ENCODE measurements at regions not wholly inside any gene's neighbourhood (a gene's known extent, or its start where the extent isn't known, plus 50 kb on each side); places are given as distances from the start of the nearest gene placed in this dataset.

- H3K4me3 ChIP-seq (ENCODE audit: low read depth in 1 of 3, low read length in 3 of 3) = no peak overlapping the region
- 74 to 80% (median 78%) methylated on average over 3 of the region's 3 CpGs for WGBS, 3 donors
- no peaks in the 10 kb centered on the region for H3K27me3 ChIP-seq (ENCODE audit: control insufficient read depth in 3 of 3, insufficient read depth in 3 of 3, low read length in 3 of 3)
- DNase-seq = no peak
- H3K36me3 ChIP-seq (ENCODE audit: control insufficient read depth in 3 of 3, insufficient read depth in 2 of 3, low read depth in 1 of 3, low read length in 3 of 3) = no peaks in the 10 kb centered on the region
- H3K9me3 ChIP-seq (ENCODE audit: control insufficient read depth in 2 of 2, insufficient read depth in 1 of 2, low read depth in 1 of 2, low read length in 1 of 2) = peaks cover 0 to 4% of the 10 kb centered on the region in 2 donors
- peak overlapping the region in 1 of 3 donors; percentile 26 for H3K27ac ChIP-seq (ENCODE audit: low read depth in 1 of 3, low read length in 2 of 3)
- peaks cover 0 to 3% (median 0%) of the 10 kb centered on the region in 3 donors for H3K4me1 ChIP-seq (ENCODE audit: control insufficient read depth in 3 of 3, insufficient read depth in 2 of 3, low read depth in 1 of 3, low read length in 2 of 3)
- no peak for FAIRE-seq
Measured at GRCh38 chr5:39648085-39648847, 223.5 kb upstream of the DAB2 start.

GRCh38 chr5:39640552-39640951 lies 215.8 kb upstream of the DAB2 start:
- FAIRE-seq = no peak

GRCh38 chr5:39639618-39640089 lies 214.9 kb upstream of the DAB2 start:
- no peak overlapping the region for H3K27ac ChIP-seq (ENCODE audit: low read depth in 1 of 3, low read length in 2 of 3)
- H3K27me3 ChIP-seq (ENCODE audit: control insufficient read depth in 3 of 3, insufficient read depth in 3 of 3, low read length in 3 of 3) = no peaks in the 10 kb centered on the region
- H3K36me3 ChIP-seq (ENCODE audit: control insufficient read depth in 3 of 3, insufficient read depth in 2 of 3, low read depth in 1 of 3, low read length in 3 of 3) = no peaks in the 10 kb centered on the region
- H3K4me3 ChIP-seq (ENCODE audit: low read depth in 1 of 3, low read length in 3 of 3) = no peak overlapping the region
- no peaks in the 10 kb centered on the region for H3K9me3 ChIP-seq (ENCODE audit: control insufficient read depth in 2 of 2, insufficient read depth in 1 of 2, low read depth in 1 of 2, low read length in 1 of 2)
- FAIRE-seq (no peak), DNase-seq (peak in 1 of 2 donors; percentile 26)
- no peaks in the 10 kb centered on the region for H3K4me1 ChIP-seq (ENCODE audit: control insufficient read depth in 3 of 3, insufficient read depth in 2 of 3, low read depth in 1 of 3, low read length in 2 of 3)
- 57 to 68% (median 67%) methylated on average over 3 of the region's 3 CpGs for WGBS, 3 donors

More at GRCh38 chr5:39640552-39640951, 215.8 kb upstream of the DAB2 start:
- Histone ChIP-seq H3K4me3 (ENCODE audit: low read depth in 1 of 3, low read length in 3 of 3) (no peak overlapping the region), H3K27me3 (ENCODE audit: control insufficient read depth in 3 of 3, insufficient read depth in 3 of 3, low read length in 3 of 3) (no peaks in the 10 kb centered on the region), H3K36me3 (ENCODE audit: control insufficient read depth in 3 of 3, insufficient read depth in 2 of 3, low read depth in 1 of 3, low read length in 3 of 3) (no peaks in the 10 kb centered on the region), H3K9me3 (ENCODE audit: control insufficient read depth in 2 of 2, insufficient read depth in 1 of 2, low read depth in 1 of 2, low read length in 1 of 2) (no peaks in the 10 kb centered on the region), H3K4me1 (ENCODE audit: control insufficient read depth in 3 of 3, insufficient read depth in 2 of 3, low read depth in 1 of 3, low read length in 2 of 3) (no peaks in the 10 kb centered on the region), H3K27ac (ENCODE audit: low read depth in 1 of 3, low read length in 2 of 3) (no peak overlapping the region)
- DNase-seq = no peak
- 74 to 76% (median 75%) methylated on average over 1 of the region's 1 CpG for WGBS, 3 donors

- Histone ChIP-seq H3K9me3 (ENCODE audit: control insufficient read depth in 2 of 2, insufficient read depth in 1 of 2, low read depth in 1 of 2, low read length in 1 of 2) (no peaks in the 10 kb centered on the region), H3K36me3 (ENCODE audit: control insufficient read depth in 3 of 3, insufficient read depth in 2 of 3, low read depth in 1 of 3, low read length in 3 of 3) (no peaks in the 10 kb centered on the region), H3K27me3 (ENCODE audit: control insufficient read depth in 3 of 3, insufficient read depth in 3 of 3, low read length in 3 of 3) (no peaks in the 10 kb centered on the region), H3K4me3 (ENCODE audit: low read depth in 1 of 3, low read length in 3 of 3) (no peak overlapping the region), H3K4me1 (ENCODE audit: control insufficient read depth in 3 of 3, insufficient read depth in 2 of 3, low read depth in 1 of 3, low read length in 2 of 3) (no peaks in the 10 kb centered on the region), H3K27ac (ENCODE audit: low read depth in 1 of 3, low read length in 2 of 3) (no peak overlapping the region)
- FAIRE-seq (no peak), DNase-seq (peak in 1 of 2 donors; percentile 8)
Measured at GRCh38 chr5:39638813-39639212, 214.0 kb upstream of the DAB2 start.

GRCh38 chr5:39633057-39633456 lies 208.3 kb upstream of the DAB2 start:
- Histone ChIP-seq H3K27ac (ENCODE audit: low read depth in 1 of 3, low read length in 2 of 3) (no peak overlapping the region), H3K9me3 (ENCODE audit: control insufficient read depth in 2 of 2, insufficient read depth in 1 of 2, low read depth in 1 of 2, low read length in 1 of 2) (no peaks in the 10 kb centered on the region), H3K27me3 (ENCODE audit: control insufficient read depth in 3 of 3, insufficient read depth in 3 of 3, low read length in 3 of 3) (no peaks in the 10 kb centered on the region), H3K4me1 (ENCODE audit: control insufficient read depth in 3 of 3, insufficient read depth in 2 of 3, low read depth in 1 of 3, low read length in 2 of 3) (no peaks in the 10 kb centered on the region), H3K36me3 (ENCODE audit: control insufficient read depth in 3 of 3, insufficient read depth in 2 of 3, low read depth in 1 of 3, low read length in 3 of 3) (no peaks in the 10 kb centered on the region), H3K4me3 (ENCODE audit: low read depth in 1 of 3, low read length in 3 of 3) (no peak overlapping the region)
- 78 to 85% (median 83%) methylated on average over 4 of the region's 4 CpGs for WGBS, 3 donors
- DNase-seq (no peak), FAIRE-seq (no peak)

GRCh38 chr5:39631958-39632357 lies 207.2 kb upstream of the DAB2 start:
- Histone ChIP-seq H3K27ac (ENCODE audit: low read depth in 1 of 3, low read length in 2 of 3) (no peak overlapping the region), H3K4me1 (ENCODE audit: control insufficient read depth in 3 of 3, insufficient read depth in 2 of 3, low read depth in 1 of 3, low read length in 2 of 3) (no peaks in the 10 kb centered on the region), H3K4me3 (ENCODE audit: low read depth in 1 of 3, low read length in 3 of 3) (no peak overlapping the region), H3K27me3 (ENCODE audit: control insufficient read depth in 3 of 3, insufficient read depth in 3 of 3, low read length in 3 of 3) (no peaks in the 10 kb centered on the region), H3K9me3 (ENCODE audit: control insufficient read depth in 2 of 2, insufficient read depth in 1 of 2, low read depth in 1 of 2, low read length in 1 of 2) (no peaks in the 10 kb centered on the region), H3K36me3 (ENCODE audit: control insufficient read depth in 3 of 3, insufficient read depth in 2 of 3, low read depth in 1 of 3, low read length in 3 of 3) (no peaks in the 10 kb centered on the region)
- no peak for FAIRE-seq
- WGBS, 3 donors = 78 to 97% (median 81%) methylated on average over 1 of the region's 1 CpG
- DNase-seq = no peak

- Histone ChIP-seq H3K9me3 (ENCODE audit: control insufficient read depth in 2 of 2, insufficient read depth in 1 of 2, low read depth in 1 of 2, low read length in 1 of 2) (peaks cover 0 to 4% of the 10 kb centered on the region in 2 donors), H3K4me1 (ENCODE audit: control insufficient read depth in 3 of 3, insufficient read depth in 2 of 3, low read depth in 1 of 3, low read length in 2 of 3) (peaks cover 0 to 8% (median 0%) of the 10 kb centered on the region in 3 donors), H3K27ac (ENCODE audit: low read depth in 1 of 3, low read length in 2 of 3) (no peak overlapping the region), H3K4me3 (ENCODE audit: low read depth in 1 of 3, low read length in 3 of 3) (no peak overlapping the region), H3K27me3 (ENCODE audit: control insufficient read depth in 3 of 3, insufficient read depth in 3 of 3, low read length in 3 of 3) (no peaks in the 10 kb centered on the region), H3K36me3 (ENCODE audit: control insufficient read depth in 3 of 3, insufficient read depth in 2 of 3, low read depth in 1 of 3, low read length in 3 of 3) (no peaks in the 10 kb centered on the region)
- FAIRE-seq (no peak), DNase-seq (no peak)
- WGBS, 3 donors = 71 to 92% (median 83%) methylated on average over 5 of the region's 5 CpGs
Measured at GRCh38 chr5:39629946-39630345, 205.2 kb upstream of the DAB2 start.

GRCh38 chr5:39628348-39628747 lies 203.6 kb upstream of the DAB2 start:
- Histone ChIP-seq H3K4me3 (ENCODE audit: low read depth in 1 of 3, low read length in 3 of 3) (no peak overlapping the region), H3K27ac (ENCODE audit: low read depth in 1 of 3, low read length in 2 of 3) (no peak overlapping the region), H3K4me1 (ENCODE audit: control insufficient read depth in 3 of 3, insufficient read depth in 2 of 3, low read depth in 1 of 3, low read length in 2 of 3) (peaks cover 0 to 15% (median 0%) of the 10 kb centered on the region in 3 donors), H3K27me3 (ENCODE audit: control insufficient read depth in 3 of 3, insufficient read depth in 3 of 3, low read length in 3 of 3) (no peaks in the 10 kb centered on the region), H3K36me3 (ENCODE audit: control insufficient read depth in 3 of 3, insufficient read depth in 2 of 3, low read depth in 1 of 3, low read length in 3 of 3) (no peaks in the 10 kb centered on the region), H3K9me3 (ENCODE audit: control insufficient read depth in 2 of 2, insufficient read depth in 1 of 2, low read depth in 1 of 2, low read length in 1 of 2) (peaks cover 0 to 4% of the 10 kb centered on the region in 2 donors)
- no peak for DNase-seq
- WGBS, 3 donors = 84 to 95% (median 85%) methylated on average over 2 of the region's 2 CpGs
- no peak for FAIRE-seq
